Right kidney (tissue), 1 donor: ENCODE measurements at regions not wholly inside any gene's neighbourhood (a gene's known extent, or its start where the extent isn't known, plus 50 kb on each side); places are given as distances from the start of the nearest gene placed in this dataset.

ENCODE experiments used
- DNase-seq: peaks from one replicate; pipeline ENCODE4 v3.0.0-alpha.2; 2016

GRCh38 chr9:38285236-38285635, 107.3 kb upstream of the ALDH1B1 start:
- DNase-seq: no peak

- DNase-seq: no peak
Observed at GRCh38 chr9:38284588-38285051, 107.9 kb upstream of the ALDH1B1 start.

GRCh38 chr9:38284039-38284575, 108.4 kb upstream of the ALDH1B1 start:
- DNase-seq: no peak

- DNase-seq: no peak
Observed at GRCh38 chr9:38282756-38283155, 109.7 kb upstream of the ALDH1B1 start.

- DNase-seq: no peak
Observed at GRCh38 chr9:38281917-38282316, 110.6 kb upstream of the ALDH1B1 start.

- DNase-seq: no peak
Observed at GRCh38 chr9:38281196-38281595, 111.3 kb upstream of the ALDH1B1 start.

- no peak for DNase-seq
Observed at GRCh38 chr9:38280251-38280800, 112.2 kb upstream of the ALDH1B1 start.

- no peak for DNase-seq
Observed at GRCh38 chr9:38278931-38279679, 113.4 kb upstream of the ALDH1B1 start.

- no peak for DNase-seq
Observed at GRCh38 chr9:38278457-38278856, 114.0 kb upstream of the ALDH1B1 start.

- DNase-seq: no peak
Observed at GRCh38 chr9:38277601-38278200, 114.8 kb upstream of the ALDH1B1 start.

- DNase-seq: no peak
Observed at GRCh38 chr9:38276771-38277439, 115.6 kb upstream of the ALDH1B1 start.

GRCh38 chr9:38274800-38275199, 117.7 kb upstream of the ALDH1B1 start:
- DNase-seq: no peak

- DNase-seq: no peak
Observed at GRCh38 chr9:38272710-38273109, 119.8 kb upstream of the ALDH1B1 start.

GRCh38 chr9:38271666-38272241, 120.7 kb upstream of the ALDH1B1 start:
- no peak for DNase-seq

GRCh38 chr9:38269775-38270174, 122.7 kb upstream of the ALDH1B1 start:
- no peak for DNase-seq

GRCh38 chr9:38263532-38263931, 129.0 kb upstream of the ALDH1B1 start:
- no peak for DNase-seq

- no peak for DNase-seq
Observed at GRCh38 chr9:38259519-38260218, 132.8 kb upstream of the ALDH1B1 start.

- no peak for DNase-seq
Observed at GRCh38 chr9:38259056-38259455, 133.4 kb upstream of the ALDH1B1 start.

- DNase-seq: no peak
Observed at GRCh38 chr9:38257626-38258215, 134.8 kb upstream of the ALDH1B1 start.

GRCh38 chr9:38256461-38256860, 136.0 kb upstream of the ALDH1B1 start:
- DNase-seq: no peak

- DNase-seq: no peak
Observed at GRCh38 chr9:38255599-38255998, 136.9 kb upstream of the ALDH1B1 start.

GRCh38 chr9:38254756-38255155, 137.7 kb upstream of the ALDH1B1 start:
- no peak for DNase-seq
